Non-pigmented ciliary epithelial cell (primary cell): ENCODE measurements at regions not wholly inside any gene's neighbourhood (a gene's known extent, or its start where the extent isn't known, plus 50 kb on each side); places are given as distances from the start of the nearest gene placed in this dataset.
"Not testable (repeated sequence)": the region's sequence is repeated elsewhere in the genome, so short reads cannot be mapped to it uniquely, and the experiment has no call there.

Experiments used
- DNase-seq: peaks from one replicate; pipeline ENCODE4 v3.0.0-alpha.2; 2010; ENCODE audit warnings: low read depth

DNA sequence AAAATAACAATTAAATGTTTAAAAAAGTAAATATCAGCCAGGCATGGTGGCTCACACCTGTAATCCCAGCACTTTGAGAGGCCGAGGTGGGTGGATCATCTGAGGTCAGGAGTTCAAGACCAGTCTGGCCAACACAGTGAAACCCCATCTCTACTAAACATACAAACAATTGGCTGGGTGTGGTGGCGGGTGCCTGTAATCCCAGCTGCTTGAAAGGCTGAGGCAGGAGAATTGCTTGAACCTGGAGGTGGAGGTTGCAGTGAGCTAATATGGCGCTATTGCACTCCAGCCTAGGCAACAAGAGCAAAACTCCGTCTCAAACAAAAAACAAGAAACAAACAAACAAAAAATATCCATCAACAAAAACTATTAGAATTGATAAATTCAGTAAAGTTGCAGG lies 77.5 kb downstream of the SNX5 start:
- DNase-seq, result not testable (repeated sequence)

GRCh38 chr20:17890330-17890729 lies 78.3 kb downstream of the SNX5 start:
- DNase-seq, result no peak

DNA sequence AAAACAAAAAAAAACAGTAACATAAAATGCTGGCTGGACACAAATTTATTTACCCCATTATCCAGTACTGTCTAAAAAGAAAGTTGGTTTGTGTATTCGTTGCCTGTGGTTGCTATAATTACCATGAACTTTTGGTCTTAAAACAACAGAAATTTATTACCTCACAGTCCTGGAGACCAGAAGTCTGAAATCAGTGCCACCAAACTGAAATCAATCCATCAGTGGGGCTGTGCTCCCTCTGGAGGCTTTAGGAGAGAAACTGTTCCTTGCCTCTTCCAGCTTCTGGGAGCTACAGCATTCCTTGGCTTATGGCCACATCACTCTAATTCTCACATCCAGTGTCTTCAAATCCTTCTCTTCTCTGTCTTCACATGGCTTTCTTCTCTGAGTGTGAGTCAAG lies 79.4 kb downstream of the SNX5 start:
- no peak for DNase-seq

- DNase-seq, result no peak
These were observed 80.5 kb downstream of the SNX5 start for GRCh38 chr20:17888044-17888443.

DNA sequence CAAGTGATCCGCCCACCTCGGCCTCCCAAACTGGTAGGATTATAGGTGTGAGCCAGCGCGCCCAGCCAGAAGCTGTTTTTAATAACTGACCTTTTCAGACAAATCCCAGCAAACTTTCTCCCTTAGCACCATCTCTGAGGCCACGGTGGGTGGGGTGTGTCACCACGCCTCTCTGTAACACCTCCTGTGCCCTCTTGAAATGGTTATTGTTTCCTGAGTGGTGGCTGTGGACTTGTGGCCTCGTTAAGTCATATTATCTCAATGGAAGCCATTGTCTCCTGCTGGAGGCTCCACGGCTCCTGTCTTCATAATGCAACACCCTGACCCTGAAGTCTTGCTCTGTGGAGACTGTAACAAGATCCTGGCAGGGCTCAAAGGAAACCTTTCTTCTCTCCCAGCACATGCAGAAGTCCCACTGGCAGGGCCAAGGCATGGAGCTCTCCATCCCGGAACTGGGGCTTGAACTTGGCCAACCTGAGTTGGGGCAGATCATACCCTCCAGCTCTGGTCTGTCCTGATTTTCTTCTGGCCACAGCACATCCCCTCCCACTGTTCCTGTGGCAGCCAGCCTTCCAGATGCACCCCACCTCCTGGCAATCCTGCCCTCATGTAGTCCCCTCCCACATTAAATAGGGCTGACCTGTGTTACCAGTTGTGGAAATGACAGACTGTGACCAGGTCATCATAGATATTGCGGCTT lies 81.1 kb downstream of the SNX5 start:
- no peak for DNase-seq

GRCh38 chr20:17885544-17885943 lies 83.0 kb downstream of the SNX5 start:
- no peak for DNase-seq

DNA sequence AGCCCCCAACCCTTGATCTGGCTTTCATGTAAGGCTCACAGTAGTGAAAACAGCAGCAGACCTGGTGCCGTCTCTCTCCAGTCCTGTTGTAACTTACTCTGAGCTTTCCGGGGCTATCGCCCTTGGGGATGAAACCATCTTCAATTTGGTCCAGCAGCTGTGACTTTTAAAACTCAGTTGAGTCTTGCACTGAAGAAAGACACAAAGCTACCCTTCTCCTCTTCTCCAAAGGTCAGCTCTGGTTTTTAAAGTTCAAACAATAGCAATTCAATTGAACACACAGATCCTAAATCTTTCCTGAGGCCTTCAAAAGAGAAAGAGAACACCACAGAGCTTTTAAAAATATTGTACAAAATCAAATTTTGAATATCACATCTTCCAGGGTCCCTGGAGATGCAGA lies 83.5 kb downstream of the SNX5 start:
- no peak for DNase-seq

GRCh38 chr20:17884307-17885003 lies 84.1 kb downstream of the SNX5 start:
- DNase-seq, result no peak

DNA sequence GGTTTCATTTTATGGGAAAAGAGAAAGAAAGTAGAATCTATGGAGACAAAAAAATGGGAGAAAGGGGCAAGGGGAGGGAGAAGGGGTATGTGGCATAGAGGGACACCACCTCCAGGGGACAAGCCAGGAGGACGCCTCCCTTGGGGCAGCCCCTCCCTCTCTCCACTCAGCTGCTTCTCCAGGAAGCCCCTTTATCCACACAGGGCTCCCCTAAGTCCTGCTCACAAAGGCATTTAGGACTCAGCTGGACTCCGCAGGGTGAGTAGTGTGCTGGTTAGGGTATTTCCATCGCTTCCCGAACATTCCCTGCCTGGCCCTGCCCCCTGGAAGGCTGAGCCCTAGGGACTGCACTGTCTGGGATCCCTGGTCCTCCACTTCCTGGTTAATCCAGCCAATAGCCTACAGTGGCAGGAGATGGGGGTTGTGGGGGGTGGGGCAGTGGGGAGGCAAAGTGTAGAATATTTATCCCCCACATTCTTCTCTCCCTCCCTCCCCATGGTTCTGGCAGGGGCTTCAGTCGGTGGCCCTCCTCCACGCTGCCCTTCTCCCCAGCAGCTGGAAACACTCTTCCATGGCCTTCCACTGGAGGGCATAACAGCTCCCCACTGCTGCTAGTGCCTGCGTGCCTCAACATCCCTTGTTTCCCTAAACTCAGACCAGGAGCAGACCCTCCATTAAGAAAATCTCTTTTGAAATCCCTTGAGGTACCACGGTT lies 84.8 kb downstream of the SNX5 start:
- DNase-seq, result no peak

GRCh38 chr20:17882834-17883591 lies 85.6 kb downstream of the SNX5 start:
- no peak for DNase-seq

- no peak for DNase-seq
These were observed 86.3 kb downstream of the SNX5 start for GRCh38 chr20:17882065-17882833.

DNA sequence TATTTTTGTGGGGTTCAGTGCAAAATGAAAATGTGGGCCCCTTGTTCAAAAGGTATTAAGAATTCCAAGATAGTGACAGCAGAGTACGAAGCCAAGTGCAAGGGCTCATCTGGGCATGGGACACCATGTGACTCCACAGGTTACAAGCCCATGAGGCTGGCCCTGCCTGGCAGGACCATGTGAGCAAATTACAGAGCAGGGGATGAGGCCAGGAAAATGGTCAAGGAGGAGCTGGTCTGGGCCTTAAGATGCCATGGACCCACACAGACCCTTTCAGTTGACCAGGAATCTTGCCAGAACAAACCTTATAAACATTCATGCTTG lies 86.9 kb downstream of the SNX5 start:
- no peak for DNase-seq

- no peak for DNase-seq
These were observed 89.5 kb downstream of the SNX5 start for GRCh38 chr20:17878912-17879602.

GRCh38 chr20:17878069-17878911 lies 90.3 kb downstream of the SNX5 start:
- no peak for DNase-seq

DNA sequence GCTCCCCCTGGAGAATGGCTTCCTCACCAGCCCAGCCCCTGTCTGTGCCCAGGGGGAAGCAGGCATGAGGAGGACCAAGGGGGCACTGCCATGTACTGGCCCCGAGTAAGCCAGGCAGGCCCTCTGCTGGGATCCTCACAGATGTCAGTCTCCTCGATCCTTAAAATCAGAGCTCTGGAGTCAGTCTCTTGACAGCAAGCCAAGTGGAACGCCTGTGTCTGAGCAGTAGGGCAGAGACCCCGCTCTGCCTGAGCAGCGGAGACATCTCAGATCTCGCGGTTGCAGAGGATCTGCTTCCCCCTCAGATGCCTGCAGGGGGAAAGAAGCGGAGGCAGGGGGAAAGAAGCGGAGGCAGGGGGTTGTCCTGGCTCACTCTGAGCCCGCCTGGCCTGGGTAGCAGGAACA lies 92.6 kb downstream of the SNX5 start:
- no peak for DNase-seq

- DNase-seq, result no peak
These were observed 93.3 kb downstream of the SNX5 start for GRCh38 chr20:17875106-17875980.

- no peak for DNase-seq
These were observed 94.1 kb downstream of the SNX5 start for GRCh38 chr20:17874271-17875105.
